ENCODE measurements at regions not wholly inside any gene's neighbourhood (a gene's known extent, or its start where the extent isn't known, plus 50 kb on each side); places are given as distances from the start of the nearest gene placed in this dataset.

- intact Hi-C loops (cut with micrococcal nuclease), result no loop called here
- DNase-seq (peak; percentile 47), ATAC-seq (peak; percentile 34)
Measured at GRCh38 chr15:85329561-85330422, 50.6 kb upstream of the AKAP13 start.
